GM12892 (cell line): ENCODE measurements at regions not wholly inside any gene's neighbourhood (a gene's known extent, or its start where the extent isn't known, plus 50 kb on each side); places are given as distances from the start of the nearest gene placed in this dataset.

Source experiments
- POLR2A ChIP-seq: IDR thresholded peaks from 2 replicates; pipeline ENCODE4 v1.6.1; 2011; ENCODE audit warnings: low read depth, low read length, control low read depth
- POLR2AphosphoS5 ChIP-seq: IDR thresholded peaks from 2 replicates; pipeline ENCODE4 v1.6.1; 2011; ENCODE audit warnings: low read depth, low read length, control low read depth
- TAF1 ChIP-seq: IDR thresholded peaks from 2 replicates; pipeline ENCODE4 v1.6.1; 2011; ENCODE audit warnings: low read depth, mild to moderate bottlenecking, control low read depth, low read length, borderline replicate concordance

- TF ChIP-seq POLR2A (no peak), POLR2AphosphoS5 (no peak), TAF1 (no peak)
Measured at GRCh38 chr4:137866671-137867070, 334.4 kb upstream of the PCDH18 start.
